ENCODE measurements at regions not wholly inside any gene's neighbourhood (a gene's known extent, or its start where the extent isn't known, plus 50 kb on each side); places are given as distances from the start of the nearest gene placed in this dataset.
A peak's percentile ranks its signal among the peaks of the same experiment; 100 is the strongest.

DNA sequence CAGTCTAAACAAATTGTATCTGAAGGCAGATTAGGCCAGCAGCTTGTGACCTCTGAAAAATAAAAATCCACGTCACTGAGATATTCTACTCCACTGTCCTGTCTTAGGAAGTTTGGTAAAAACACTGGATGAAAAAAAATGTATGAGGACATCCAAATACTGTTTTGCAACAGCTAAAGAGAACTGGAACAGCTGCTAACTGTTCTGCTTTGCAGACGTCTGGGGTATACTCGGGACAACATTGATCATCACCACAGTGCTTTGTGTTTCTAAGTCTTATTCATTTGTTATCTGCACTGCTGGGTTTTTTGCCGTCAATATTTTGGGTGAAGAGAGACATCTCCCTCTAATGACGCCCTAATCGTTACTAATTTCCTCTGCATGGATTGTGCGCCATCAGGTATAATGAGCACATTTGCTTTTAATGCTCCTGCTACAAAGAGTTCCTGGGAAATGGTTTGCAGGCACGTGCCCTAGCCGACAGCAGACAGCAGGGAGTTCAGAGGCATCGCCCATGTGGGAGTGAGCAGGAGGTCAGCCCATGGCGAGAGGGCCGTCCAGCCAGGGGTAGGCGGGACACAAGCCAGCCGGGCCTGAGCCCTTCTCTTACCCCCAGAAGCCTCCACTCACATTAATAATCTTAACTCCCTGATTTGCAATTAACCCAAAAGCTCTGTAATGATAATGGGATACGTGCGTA, 87.0 kb downstream of the CBLN1 start:
- no peak for DNase-seq (ENCODE audit: low spot score)
- TF ChIP-seq, protein P1, sequence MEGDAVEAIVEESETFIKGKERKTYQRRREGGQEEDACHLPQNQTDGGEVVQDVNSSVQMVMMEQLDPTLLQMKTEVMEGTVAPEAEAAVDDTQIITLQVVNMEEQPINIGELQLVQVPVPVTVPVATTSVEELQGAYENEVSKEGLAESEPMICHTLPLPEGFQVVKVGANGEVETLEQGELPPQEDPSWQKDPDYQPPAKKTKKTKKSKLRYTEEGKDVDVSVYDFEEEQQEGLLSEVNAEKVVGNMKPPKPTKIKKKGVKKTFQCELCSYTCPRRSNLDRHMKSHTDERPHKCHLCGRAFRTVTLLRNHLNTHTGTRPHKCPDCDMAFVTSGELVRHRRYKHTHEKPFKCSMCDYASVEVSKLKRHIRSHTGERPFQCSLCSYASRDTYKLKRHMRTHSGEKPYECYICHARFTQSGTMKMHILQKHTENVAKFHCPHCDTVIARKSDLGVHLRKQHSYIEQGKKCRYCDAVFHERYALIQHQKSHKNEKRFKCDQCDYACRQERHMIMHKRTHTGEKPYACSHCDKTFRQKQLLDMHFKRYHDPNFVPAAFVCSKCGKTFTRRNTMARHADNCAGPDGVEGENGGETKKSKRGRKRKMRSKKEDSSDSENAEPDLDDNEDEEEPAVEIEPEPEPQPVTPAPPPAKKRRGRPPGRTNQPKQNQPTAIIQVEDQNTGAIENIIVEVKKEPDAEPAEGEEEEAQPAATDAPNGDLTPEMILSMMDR (IDR thresholded peaks at IDR 0.05; ENCODE audit: extremely low read depth, missing control alignments): no peak

DNA sequence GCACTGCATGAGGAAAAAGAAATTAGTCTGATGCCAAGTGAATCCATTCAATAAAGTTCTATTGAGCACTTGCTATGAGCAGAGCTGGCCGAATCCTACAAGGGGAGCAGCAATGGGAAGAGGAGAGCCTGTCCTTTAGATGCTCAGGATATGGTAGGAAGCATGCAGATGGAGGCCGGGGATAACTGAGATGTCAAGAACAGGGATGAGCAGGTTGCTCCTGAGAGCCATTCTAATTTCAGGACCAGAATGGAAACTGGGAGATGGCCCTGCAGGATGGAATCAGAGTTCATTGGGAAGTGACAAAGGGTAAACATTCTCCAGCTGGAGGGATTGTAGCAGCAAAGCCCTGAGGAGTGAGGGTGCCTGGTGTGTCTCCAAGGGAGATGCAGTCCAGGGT, 88.0 kb downstream of the CBLN1 start:
- TF ChIP-seq, protein P1 (IDR thresholded peaks at IDR 0.05; ENCODE audit: extremely low read depth, missing control alignments): no peak
- DNase-seq (ENCODE audit: low spot score): no peak

DNA sequence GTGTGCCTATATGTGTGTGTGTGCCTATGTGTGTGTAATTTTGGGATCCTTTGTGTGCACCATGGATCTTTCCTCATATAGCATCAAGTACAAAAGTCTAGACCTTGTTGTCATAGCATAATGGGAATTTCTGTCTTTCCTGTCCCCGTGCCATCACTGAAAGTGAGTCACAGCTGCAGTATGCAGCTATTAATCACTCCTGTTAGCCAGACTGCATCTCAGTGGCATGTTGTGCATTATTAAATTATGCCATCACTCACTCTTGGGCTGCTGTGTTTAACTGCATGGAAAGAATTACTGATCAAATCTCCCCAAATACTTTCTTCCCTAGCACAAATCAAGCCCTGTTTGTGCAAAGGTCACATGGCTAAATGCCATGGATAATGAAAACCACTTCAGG, 92.4 kb downstream of the CBLN1 start:
- TF ChIP-seq, protein P1 (IDR thresholded peaks at IDR 0.05; ENCODE audit: extremely low read depth, missing control alignments): no peak
- DNase-seq (ENCODE audit: low spot score): no peak

DNA sequence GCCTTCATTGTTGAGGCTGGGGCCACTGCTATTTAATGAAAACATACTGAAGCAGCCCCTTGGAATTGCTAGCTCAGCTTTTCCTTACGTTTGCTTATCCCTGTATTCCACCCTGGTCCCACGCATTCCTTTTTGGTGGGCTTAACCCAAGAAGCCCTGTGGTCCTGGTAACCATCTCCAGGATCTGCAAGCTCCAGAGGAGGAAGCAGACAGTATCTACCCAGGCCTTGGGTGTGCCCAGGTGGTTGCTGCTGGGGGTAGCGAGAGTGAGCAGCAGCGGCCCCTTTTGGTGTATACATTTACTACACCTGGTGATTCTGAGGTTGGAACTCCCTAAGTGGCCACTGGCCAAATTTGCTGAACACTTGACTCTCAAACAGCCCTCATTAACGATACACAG, 97.7 kb downstream of the CBLN1 start:
- DNase-seq (ENCODE audit: low spot score): no peak
- TF ChIP-seq, protein P1 (IDR thresholded peaks at IDR 0.05; ENCODE audit: extremely low read depth, missing control alignments): peak; percentile 7

DNA sequence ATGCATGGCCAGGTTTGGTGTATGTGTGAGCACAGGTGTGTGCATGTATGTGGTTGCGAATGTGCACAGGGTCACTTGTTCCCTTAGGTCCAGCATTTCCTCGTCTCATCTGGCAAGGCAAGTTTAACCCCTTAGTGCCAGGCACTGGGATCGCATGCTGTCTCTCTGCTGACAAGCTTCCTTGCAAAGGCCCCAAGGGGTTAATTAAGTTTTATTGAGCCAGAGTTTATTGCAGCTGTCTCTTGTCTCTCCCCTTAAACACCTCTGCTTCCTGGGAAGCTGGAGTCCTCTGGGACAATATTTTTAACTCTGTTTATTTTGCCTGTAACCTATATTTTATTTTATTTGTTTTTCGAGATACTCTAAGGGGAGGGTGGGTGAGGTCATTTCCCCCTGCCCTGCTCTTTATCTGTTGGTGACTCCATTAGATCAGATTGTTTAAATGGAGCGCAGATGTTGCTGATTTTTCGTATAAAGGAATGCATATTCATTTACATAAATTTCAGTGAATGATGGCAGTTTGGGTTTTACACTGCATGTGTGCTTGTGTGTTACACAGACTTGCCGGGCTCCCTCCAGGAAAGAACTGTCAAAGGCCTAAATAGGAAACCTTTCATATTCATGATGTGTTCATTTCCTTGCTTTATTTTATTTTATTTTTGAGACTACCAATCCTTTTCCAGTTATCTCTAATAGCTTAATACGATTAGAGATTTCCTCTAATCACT, 99.7 kb downstream of the CBLN1 start:
- TF ChIP-seq, protein P1 (IDR thresholded peaks at IDR 0.05; ENCODE audit: extremely low read depth, missing control alignments): no peak
- DNase-seq (ENCODE audit: low spot score): no peak

DNA sequence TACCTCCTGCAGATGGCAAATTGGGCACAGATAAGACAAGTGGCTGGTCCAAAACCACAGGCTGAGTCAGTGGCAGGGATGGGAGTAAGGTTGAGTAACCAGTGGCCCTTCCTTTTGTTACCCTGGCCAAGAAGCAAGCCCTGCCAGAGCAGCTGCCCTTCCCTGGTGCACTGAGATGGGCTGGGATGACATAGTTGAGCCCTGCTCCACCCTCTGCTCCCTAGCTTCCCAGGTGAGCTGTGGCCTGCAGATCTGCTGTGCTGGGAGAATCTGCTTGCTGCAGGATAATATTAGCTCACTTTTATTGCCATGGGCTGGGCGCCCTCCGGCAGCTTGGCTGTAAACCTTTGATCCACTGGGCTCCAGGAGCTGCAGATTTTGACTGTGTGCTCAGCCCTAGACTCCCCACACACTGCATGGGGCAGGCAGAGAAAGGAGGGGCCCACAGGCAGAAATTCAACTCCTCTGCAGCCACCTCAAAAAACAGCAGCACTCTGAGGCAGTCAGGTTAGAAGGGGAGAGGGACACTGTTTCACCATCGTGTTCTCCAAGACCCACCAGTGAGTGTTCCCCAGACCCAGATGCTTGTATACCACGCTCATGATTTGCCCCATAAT, 101.8 kb downstream of the CBLN1 start:
- TF ChIP-seq, protein P1 (IDR thresholded peaks at IDR 0.05; ENCODE audit: extremely low read depth, missing control alignments): no peak
- DNase-seq (ENCODE audit: low spot score): no peak

DNA sequence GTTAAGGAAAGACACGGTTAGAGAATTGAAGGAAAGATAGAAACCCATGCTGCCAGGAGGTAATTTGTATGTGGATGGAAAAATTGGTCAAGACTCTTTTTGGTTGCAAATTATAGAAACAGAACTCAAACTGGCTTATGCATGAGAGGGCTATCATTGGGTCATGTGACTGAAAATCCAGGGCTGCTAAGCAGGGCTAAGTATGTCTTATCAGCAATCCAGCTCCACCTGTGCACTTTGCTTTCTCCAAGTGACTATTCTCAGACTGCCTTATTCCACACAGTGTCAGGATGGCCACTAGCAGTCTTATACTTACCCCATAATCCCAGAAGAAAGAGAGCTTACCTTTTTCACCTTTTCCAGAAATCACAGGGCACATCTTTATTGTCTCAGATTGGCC, 113.5 kb downstream of the CBLN1 start:
- no peak for DNase-seq (ENCODE audit: low spot score)
- TF ChIP-seq, protein P1 (IDR thresholded peaks at IDR 0.05; ENCODE audit: extremely low read depth, missing control alignments): no peak
